ENCODE measurements at regions not wholly inside any gene's neighbourhood (a gene's known extent, or its start where the extent isn't known, plus 50 kb on each side); places are given as distances from the start of the nearest gene placed in this dataset.

GRCh38 chr11:13163158-13163557 is 114.4 kb upstream of the BMAL1 start:
- TF ChIP-seq CTCF (conservative IDR thresholded peaks at IDR 0.05; ENCODE audit: low read depth, low read length): no peak
- no peak for TF ChIP-seq EZH2phosphoT487 (IDR thresholded peaks at IDR 0.05; ENCODE audit: borderline replicate concordance, low read length)

All from PC-3 (cell line).